Parathyroid adenoma (tissue), 2 donors: ENCODE measurements at regions not wholly inside any gene's neighbourhood (a gene's known extent, or its start where the extent isn't known, plus 50 kb on each side); places are given as distances from the start of the nearest gene placed in this dataset.

Experiments
- H2AFZ ChIP-seq: fragments of 300-600 bp; sonication (generic); one replicate; pipeline ENCODE4 v1.7.0; 2017; ENCODE audit warnings: antibody characterized with exemption, mild to moderate bottlenecking
- H3K27ac ChIP-seq: fragments of 300-600 bp; sonication (generic); one replicate; pipeline ENCODE4 v1.7.0; 2017
- H3K27me3 ChIP-seq: fragments of 300-600 bp; sonication (generic); one replicate; pipeline ENCODE4 v1.7.0; 2017; ENCODE audit warnings: low read length; ENCODE audit not compliant: control insufficient read depth, insufficient read depth
- H3K36me3 ChIP-seq: fragments of 300-600 bp; sonication (generic); one replicate; pipeline ENCODE4 v1.7.0; 2017; ENCODE audit warnings: low read length; ENCODE audit not compliant: control insufficient read depth, insufficient read depth
- H3K4me1 ChIP-seq: fragments of 300-600 bp; sonication (generic); one replicate; pipeline ENCODE4 v1.7.0; 2017; ENCODE audit warnings: control low read depth
- H3K4me2 ChIP-seq: fragments of 300-600 bp; sonication (generic); one replicate; pipeline ENCODE4 v1.7.0; 2017; ENCODE audit warnings: low read length
- H3K4me3 ChIP-seq: fragments of 300-600 bp; sonication (generic); one replicate; pipeline ENCODE4 v1.7.0; 2017; ENCODE audit warnings: low read depth, low read length
- H3K79me2 ChIP-seq: fragments of 300-600 bp; sonication (generic); one replicate; pipeline ENCODE4 v1.7.0; 2017; ENCODE audit warnings: control low read depth
- H3K9ac ChIP-seq: fragments of 300-600 bp; sonication (generic); one replicate; pipeline ENCODE4 v1.7.0; 2017; ENCODE audit warnings: mild to moderate bottlenecking
- H3K9me3 ChIP-seq: fragments of 300-600 bp; sonication (generic); one replicate; pipeline ENCODE4 v1.7.0; 2017; ENCODE audit warnings: low read length; ENCODE audit not compliant: control insufficient read depth
- CTCF ChIP-seq: fragments of 300-600 bp; sonication (generic); IDR thresholded peaks from one replicate; pipeline ENCODE4 v1.7.0; 2017; ENCODE audit warnings: antibody characterized with exemption, mild to moderate bottlenecking
- donor health status: primary hyperparathyroidism.

GRCh38 chr11:57047610-57048009, 58.9 kb downstream of the OR5AK2 start:
- Histone ChIP-seq H3K36me3 (no peaks in the 10 kb centered on the region), H3K27ac (no peak overlapping the region), H3K27me3 (no peaks in the 10 kb centered on the region), H3K79me2 (no peaks in the 10 kb centered on the region), H3K4me1 (no peaks in the 10 kb centered on the region), H3K9me3 (no peaks in the 10 kb centered on the region), H2AFZ (no peak overlapping the region), H3K9ac (no peak overlapping the region), H3K4me2 (no peak overlapping the region), H3K4me3 (no peak overlapping the region)
- no peak for TF ChIP-seq CTCF

- H3K36me3 ChIP-seq: no peaks in the 10 kb centered on the region
- H3K9ac ChIP-seq: no peak overlapping the region
- H3K4me3 ChIP-seq: no peak overlapping the region
- no peak overlapping the region for H2AFZ ChIP-seq
- H3K9me3 ChIP-seq: no peaks in the 10 kb centered on the region
- no peaks in the 10 kb centered on the region for H3K27me3 ChIP-seq
- no peaks in the 10 kb centered on the region for H3K4me1 ChIP-seq
- no peak for TF ChIP-seq CTCF
- H3K79me2 ChIP-seq: no peaks in the 10 kb centered on the region
- no peak overlapping the region for H3K4me2 ChIP-seq
- no peak overlapping the region for H3K27ac ChIP-seq
These were observed 61.0 kb downstream of the OR5AK2 start for GRCh38 chr11:57049749-57050148.

- no peaks in the 10 kb centered on the region for H3K9me3 ChIP-seq
- no peak overlapping the region for H2AFZ ChIP-seq
- H3K4me2 ChIP-seq: no peak overlapping the region
- H3K4me3 ChIP-seq: no peak overlapping the region
- no peaks in the 10 kb centered on the region for H3K27me3 ChIP-seq
- H3K79me2 ChIP-seq: no peaks in the 10 kb centered on the region
- no peak overlapping the region for H3K27ac ChIP-seq
- no peak overlapping the region for H3K9ac ChIP-seq
- TF ChIP-seq CTCF: no peak
- H3K4me1 ChIP-seq: no peaks in the 10 kb centered on the region
- no peaks in the 10 kb centered on the region for H3K36me3 ChIP-seq
These were observed 66.1 kb downstream of the OR5AK2 start for GRCh38 chr11:57054817-57055216.

GRCh38 chr11:57055744-57056143, 67.0 kb downstream of the OR5AK2 start:
- no peaks in the 10 kb centered on the region for H3K9me3 ChIP-seq
- TF ChIP-seq CTCF: no peak
- H3K4me3 ChIP-seq: no peak overlapping the region
- no peaks in the 10 kb centered on the region for H3K36me3 ChIP-seq
- H3K9ac ChIP-seq: no peak overlapping the region
- no peaks in the 10 kb centered on the region for H3K27me3 ChIP-seq
- no peaks in the 10 kb centered on the region for H3K79me2 ChIP-seq
- no peak overlapping the region for H3K4me2 ChIP-seq
- H2AFZ ChIP-seq: no peak overlapping the region
- H3K27ac ChIP-seq: no peak overlapping the region
- H3K4me1 ChIP-seq: no peaks in the 10 kb centered on the region

- no peak overlapping the region for H3K4me3 ChIP-seq
- no peak for TF ChIP-seq CTCF
- H3K36me3 ChIP-seq: no peaks in the 10 kb centered on the region
- no peaks in the 10 kb centered on the region for H3K4me1 ChIP-seq
- no peak overlapping the region for H2AFZ ChIP-seq
- no peak overlapping the region for H3K9ac ChIP-seq
- H3K27ac ChIP-seq: no peak overlapping the region
- no peaks in the 10 kb centered on the region for H3K9me3 ChIP-seq
- no peak overlapping the region for H3K4me2 ChIP-seq
- H3K27me3 ChIP-seq: no peaks in the 10 kb centered on the region
- H3K79me2 ChIP-seq: no peaks in the 10 kb centered on the region
These were observed 68.0 kb downstream of the OR5AK2 start for GRCh38 chr11:57056735-57057134.
